GM21717 (cell line): ENCODE measurements at regions not wholly inside any gene's neighbourhood (a gene's known extent, or its start where the extent isn't known, plus 50 kb on each side); places are given as distances from the start of the nearest gene placed in this dataset.
"Not testable (repeated sequence)": the region's sequence is repeated elsewhere in the genome, so short reads cannot be mapped to it uniquely, and the experiment has no call there.

Experiments
- ATAC-seq: cut with Tn5 transposase; IDR thresholded peaks from one replicate; pipeline ENCODE4 v1.9.1; 2021; ENCODE audit warnings: mild to moderate bottlenecking, moderate library complexity; ENCODE audit not compliant: unreplicated experiment

- no peak for ATAC-seq
Measured at GRCh38 chr7:115654384-115655214, 376.0 kb downstream of the TFEC start.

- ATAC-seq = no peak
Measured at GRCh38 chr7:115649429-115649828, 381.1 kb downstream of the TFEC start.

- no peak for ATAC-seq
Measured at GRCh38 chr7:115647712-115648111, 382.9 kb downstream of the TFEC start.

- ATAC-seq = no peak
Measured at GRCh38 chr7:115642194-115642593, 388.4 kb downstream of the TFEC start.

- no peak for ATAC-seq
Measured at GRCh38 chr7:115638853-115639252, 391.7 kb downstream of the TFEC start.

GRCh38 chr7:115637128-115637527, 393.4 kb downstream of the TFEC start:
- ATAC-seq = no peak

GRCh38 chr7:115635876-115636275, 394.7 kb downstream of the TFEC start:
- ATAC-seq = no peak

- no peak for ATAC-seq
Measured at GRCh38 chr7:115635376-115635775, 395.2 kb downstream of the TFEC start.

GRCh38 chr7:115634633-115635032, 395.9 kb downstream of the TFEC start:
- ATAC-seq = no peak

GRCh38 chr7:115632636-115633035, 397.9 kb downstream of the TFEC start:
- no peak for ATAC-seq

GRCh38 chr7:115631782-115632181, 398.8 kb downstream of the TFEC start:
- no peak for ATAC-seq

- no peak for ATAC-seq
Measured at GRCh38 chr7:115630049-115630448, 400.5 kb downstream of the TFEC start.

- ATAC-seq = no peak
Measured at GRCh38 chr7:115618676-115619075, 411.9 kb downstream of the TFEC start.

GRCh38 chr7:115613836-115614235, 416.7 kb downstream of the TFEC start:
- no peak for ATAC-seq

- no peak for ATAC-seq
Measured at GRCh38 chr7:115603416-115603815, 427.1 kb downstream of the TFEC start.

GRCh38 chr7:115600207-115600606, 430.4 kb downstream of the TFEC start:
- ATAC-seq = no peak

GRCh38 chr7:115599184-115599583, 431.4 kb downstream of the TFEC start:
- not testable (repeated sequence) for ATAC-seq

GRCh38 chr7:115597220-115597619, 433.3 kb downstream of the TFEC start:
- ATAC-seq = not testable (repeated sequence)

- ATAC-seq = no peak
Measured at GRCh38 chr7:115593111-115593510, 437.5 kb downstream of the TFEC start.

- no peak for ATAC-seq
Measured at GRCh38 chr7:115585015-115585718, 445.4 kb downstream of the TFEC start.

GRCh38 chr7:115582956-115583355, 447.6 kb downstream of the TFEC start:
- ATAC-seq = no peak

- no peak for ATAC-seq
Measured at GRCh38 chr7:115578576-115578975, 452.0 kb downstream of the TFEC start.
